MM.1S (cell line): ENCODE measurements at regions not wholly inside any gene's neighbourhood (a gene's known extent, or its start where the extent isn't known, plus 50 kb on each side); places are given as distances from the start of the nearest gene placed in this dataset.

ENCODE experiments used
- DNase-seq: peaks from one replicate; pipeline ENCODE4 v3.0.0-alpha.2; 2015
- H2AFZ ChIP-seq: fragments of 300-600 bp; sonication (generic); 2 replicates; pipeline ENCODE4 v1.6.0; 2016; ENCODE audit warnings: antibody characterized with exemption, low read length
- H3F3A ChIP-seq: fragments of 300-600 bp; sonication (generic); 2 replicates; pipeline ENCODE4 v1.6.1; 2016; ENCODE audit warnings: mild to moderate bottlenecking, antibody characterized with exemption, low read length, moderate library complexity, mixed read lengths; ENCODE audit not compliant: insufficient read depth
- H3K27ac ChIP-seq: fragments of 300-600 bp; sonication (generic); 2 replicates; pipeline ENCODE4 v1.5.1; 2016; ENCODE audit warnings: mild to moderate bottlenecking, low read length
- H3K27me3 ChIP-seq: fragments of 300-600 bp; sonication (generic); replicated peaks from 2 replicates; pipeline ENCODE4 v1.6.0; 2016; ENCODE audit warnings: low read length; ENCODE audit not compliant: insufficient read depth
- H3K36me3 ChIP-seq: fragments of 300-600 bp; sonication (generic); replicated peaks from 2 replicates; pipeline ENCODE4 v1.6.1; 2016; ENCODE audit warnings: mild to moderate bottlenecking, low read length, mixed read lengths; ENCODE audit not compliant: insufficient read depth
- H3K4me1 ChIP-seq: fragments of 300-600 bp; sonication (generic); 2 replicates; pipeline ENCODE4 v1.6.1; 2016; ENCODE audit warnings: low read length, mixed read lengths
- H3K4me2 ChIP-seq: fragments of 300-600 bp; sonication (generic); 2 replicates; pipeline ENCODE4 v1.6.0; 2016; ENCODE audit warnings: low read depth, low read length
- H3K4me3 ChIP-seq: fragments of 300-600 bp; sonication (generic); 2 replicates; pipeline ENCODE4 v1.5.1; 2016; ENCODE audit warnings: low read length, mixed read lengths
- H3K79me2 ChIP-seq: fragments of 300-600 bp; sonication (generic); 2 replicates; pipeline ENCODE4 v1.6.1; 2016; ENCODE audit warnings: mixed run types, low read length, mixed read lengths
- H3K9ac ChIP-seq: fragments of 300-600 bp; sonication (generic); 2 replicates; pipeline ENCODE4 v1.6.1; 2016; ENCODE audit warnings: low read length, mixed read lengths
- H3K9me2 ChIP-seq: fragments of 300-600 bp; sonication (generic); replicated peaks from 2 replicates; pipeline ENCODE4 v1.6.1; 2016; ENCODE audit warnings: mild to moderate bottlenecking, low read length, mixed read lengths; ENCODE audit not compliant: insufficient read depth
- H3K9me3 ChIP-seq: fragments of 300-600 bp; sonication (generic); replicated peaks from 2 replicates; pipeline ENCODE4 v1.6.1; 2016; ENCODE audit warnings: mild to moderate bottlenecking, low read length, mixed read lengths; ENCODE audit not compliant: insufficient read depth
- H4K20me1 ChIP-seq: fragments of 300-600 bp; sonication (generic); 2 replicates; pipeline ENCODE4 v1.6.1; 2016; ENCODE audit warnings: mild to moderate bottlenecking, low read length, moderate library complexity, mixed read lengths; ENCODE audit not compliant: insufficient read depth
- CTCF ChIP-seq: fragments of 300-600 bp; sonication (generic); IDR thresholded peaks from 2 replicates; pipeline ENCODE4 v1.5.1; 2016; ENCODE audit warnings: antibody characterized with exemption, low read length, mixed read lengths
- EZH2 ChIP-seq: fragments of 300-600 bp; sonication (generic); optimal IDR thresholded peaks from 2 replicates; pipeline ENCODE3; 2017; ENCODE audit warnings: low read depth, mild to moderate bottlenecking, antibody characterized with exemption, low read length, mixed read lengths
- EZH2phosphoT487 ChIP-seq: fragments of 300-600 bp; sonication (generic); IDR thresholded peaks from 2 replicates; pipeline ENCODE4 v1.6.1; 2018; ENCODE audit warnings: antibody characterized with exemption, low read length

DNA sequence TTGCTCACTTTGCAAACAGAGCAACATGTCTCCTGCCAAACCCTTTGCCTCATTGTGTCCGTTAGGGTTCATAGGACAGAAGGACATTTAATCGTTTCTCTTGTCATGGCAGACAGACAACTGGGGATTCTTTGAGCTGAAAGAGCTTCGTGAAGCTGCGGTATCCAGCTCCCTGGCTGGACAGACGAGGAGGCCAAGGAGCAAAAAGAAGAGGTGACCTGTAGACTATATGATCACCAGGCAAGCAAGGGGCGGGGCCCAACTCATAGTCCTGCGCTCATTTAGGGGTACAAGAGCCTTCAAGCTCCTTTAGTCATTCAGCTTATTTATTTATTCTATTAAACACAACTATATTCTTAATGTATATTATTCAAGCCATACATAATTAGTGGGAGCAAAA, 66.8 kb upstream of the VRK1 start:
- no peaks in the 10 kb centered on the region for H3F3A ChIP-seq
- H3K9me3 ChIP-seq: no peaks in the 10 kb centered on the region
- no peak for TF ChIP-seq CTCF
- TF ChIP-seq EZH2: no peak
- no peak for TF ChIP-seq EZH2phosphoT487
- H3K9me2 ChIP-seq: no peaks in the 10 kb centered on the region
- H3K79me2 ChIP-seq: no peaks in the 10 kb centered on the region
- H3K4me1 ChIP-seq: no peaks in the 10 kb centered on the region
- H3K36me3 ChIP-seq: no peaks in the 10 kb centered on the region
- no peak for DNase-seq
- no peak overlapping the region for H3K4me2 ChIP-seq
- H3K9ac ChIP-seq: no peak overlapping the region
- no peaks in the 10 kb centered on the region for H4K20me1 ChIP-seq
- no peaks in the 10 kb centered on the region for H3K27me3 ChIP-seq
- no peak overlapping the region for H3K4me3 ChIP-seq
- no peak overlapping the region for H2AFZ ChIP-seq
- H3K27ac ChIP-seq: no peak overlapping the region

- H4K20me1 ChIP-seq: no peaks in the 10 kb centered on the region
- no peaks in the 10 kb centered on the region for H3K27me3 ChIP-seq
- no peaks in the 10 kb centered on the region for H3K4me1 ChIP-seq
- no peak overlapping the region for H3K4me3 ChIP-seq
- no peak for DNase-seq
- H3K36me3 ChIP-seq: no peaks in the 10 kb centered on the region
- no peaks in the 10 kb centered on the region for H3K9me3 ChIP-seq
- H3K79me2 ChIP-seq: no peaks in the 10 kb centered on the region
- H3K9ac ChIP-seq: no peak overlapping the region
- H3K27ac ChIP-seq: no peak overlapping the region
- H3K4me2 ChIP-seq: no peak overlapping the region
- H2AFZ ChIP-seq: no peak overlapping the region
- H3F3A ChIP-seq: no peaks in the 10 kb centered on the region
- TF ChIP-seq EZH2phosphoT487 (no peak), CTCF (no peak), EZH2 (no peak)
- no peaks in the 10 kb centered on the region for H3K9me2 ChIP-seq
Measured at GRCh38 chr14:96734076-96734622, 63.0 kb upstream of the VRK1 start.

GRCh38 chr14:96735526-96735925, 61.7 kb upstream of the VRK1 start:
- Histone ChIP-seq H4K20me1 (no peaks in the 10 kb centered on the region), H3K27me3 (no peaks in the 10 kb centered on the region), H3K4me1 (no peaks in the 10 kb centered on the region), H3K27ac (no peak overlapping the region), H3K9me3 (no peaks in the 10 kb centered on the region), H3K4me3 (no peak overlapping the region), H3F3A (no peaks in the 10 kb centered on the region), H3K9me2 (no peaks in the 10 kb centered on the region), H3K79me2 (no peaks in the 10 kb centered on the region), H2AFZ (no peak overlapping the region), H3K9ac (no peak overlapping the region), H3K4me2 (no peak overlapping the region), H3K36me3 (no peaks in the 10 kb centered on the region)
- TF ChIP-seq EZH2phosphoT487: no peak
- no peak for TF ChIP-seq CTCF
- no peak for DNase-seq
